H1 (cell line): ENCODE measurements at regions not wholly inside any gene's neighbourhood (a gene's known extent, or its start where the extent isn't known, plus 50 kb on each side); places are given as distances from the start of the nearest gene placed in this dataset.

Experiments
- CTCF ChIA-PET: fragments of 300-600 bp; sonication (Branson Sonifier 250); formaldehyde crosslinking; loops from one replicate; lab custom pipeline; 2021; ENCODE audit not compliant: partially characterized antibody; lab: Charles Lee
- POLR2A ChIA-PET: fragments of 300-600 bp; sonication (Branson Sonifier 250); formaldehyde crosslinking; loops from one replicate; lab custom pipeline; 2021; ENCODE audit warnings: inconsistent platforms; ENCODE audit not compliant: partially characterized antibody; lab: Charles Lee
- DNase-seq, 2 experiments: peaks; one replicate each; pipeline versions ENCODE4 v3.0.0 to v3.0.0-alpha.2; 2010 to 2022; ENCODE audit warnings: low spot score in 2 of 2, low read depth in 1 of 2, mixed read lengths in 1 of 2
- FAIRE-seq: peaks from 2 replicates; lab custom pipeline; 2011; peaks lifted over from hg19 to GRCh38; lab: Jason Lieb, UNC
- H2AFZ ChIP-seq: 2 replicates; pipeline ENCODE4 v1.8.1; 2012; ENCODE audit warnings: low read length, inconsistent platforms
- H2AK5ac ChIP-seq: 2 replicates; pipeline ENCODE4 v1.6.1; 2013; ENCODE audit warnings: low read depth, low read length
- H2BK120ac ChIP-seq: replicated peaks from 2 replicates; pipeline ENCODE3; 2013; ENCODE audit warnings: low read depth, low read length, inconsistent platforms
- H2BK12ac ChIP-seq: 2 replicates; pipeline ENCODE4 v1.6.1; 2013; ENCODE audit warnings: low read depth, low read length
- H2BK15ac ChIP-seq: 2 replicates; pipeline ENCODE4 v1.6.1; 2013; ENCODE audit warnings: low read length
- H2BK20ac ChIP-seq: 2 replicates; pipeline ENCODE4 v1.6.1; 2013; ENCODE audit warnings: low read length
- H2BK5ac ChIP-seq: 2 replicates; pipeline ENCODE4 v1.6.1; 2013; ENCODE audit warnings: low read depth, low read length
- H3K14ac ChIP-seq: 2 replicates; pipeline ENCODE4 v1.6.1; 2013; ENCODE audit warnings: inconsistent platforms; ENCODE audit not compliant: insufficient read length
- H3K18ac ChIP-seq: 2 replicates; pipeline ENCODE4 v1.6.1; 2013; ENCODE audit warnings: low read length; ENCODE audit errors: extremely low read depth
- H3K23ac ChIP-seq: 2 replicates; pipeline ENCODE4 v1.6.1; 2013; ENCODE audit warnings: inconsistent platforms; ENCODE audit not compliant: insufficient read length
- H3K23me2 ChIP-seq: 2 replicates; pipeline ENCODE4 v1.6.1; 2013; ENCODE audit warnings: low read depth, low read length
- H3K27ac ChIP-seq: 2 replicates; pipeline ENCODE4 v1.6.1; 2011; ENCODE audit warnings: low read depth, low read length, inconsistent platforms
- H3K27me3 ChIP-seq, 4 experiments: replicated peaks in 1 of 4; 1 replicate in 1 of 4; 2 replicates in 3 of 4; pipeline versions ENCODE4 v1.6.1 to v1.8.1; 2011 to 2013; ENCODE audit warnings: low read length in 3 of 4, mild to moderate bottlenecking in 3 of 4, inconsistent platforms in 2 of 4, mixed read lengths in 2 of 4, moderate library complexity in 1 of 4; ENCODE audit not compliant: control insufficient read depth in 3 of 4, insufficient read depth in 3 of 4; ENCODE audit errors: extremely low read depth in 1 of 4
- H3K36me3 ChIP-seq, 4 experiments: 2 replicates each; pipeline versions ENCODE4 v1.6.1 to v1.8.1; 2011 to 2013; ENCODE audit warnings: mild to moderate bottlenecking in 4 of 4, low read length in 3 of 4, moderate library complexity in 2 of 4, control low read depth in 1 of 4, inconsistent platforms in 1 of 4; ENCODE audit not compliant: insufficient read depth in 4 of 4, control insufficient read depth in 2 of 4
- H3K4ac ChIP-seq: replicated peaks from 2 replicates; pipeline ENCODE3; 2013; ENCODE audit warnings: low read length, low read depth, mixed read lengths, inconsistent platforms; ENCODE audit not compliant: insufficient read length
- H3K4me1 ChIP-seq, 4 experiments: replicated peaks in 1 of 4; 1 replicate in 1 of 4; 2 replicates in 3 of 4; pipeline versions ENCODE4 v1.6.1 to v1.8.1; 2011 to 2013; ENCODE audit warnings: low read length in 3 of 4, inconsistent platforms in 2 of 4, mixed read lengths in 1 of 4; ENCODE audit not compliant: insufficient read depth in 4 of 4, control insufficient read depth in 3 of 4
- H3K4me2 ChIP-seq, 2 experiments: 2 replicates each; pipeline versions ENCODE4 v1.6.1 to v1.8.1; 2011 to 2013; ENCODE audit warnings: low read depth in 2 of 2, low read length in 2 of 2, control low read depth in 1 of 2, inconsistent platforms in 1 of 2, mild to moderate bottlenecking in 1 of 2; ENCODE audit not compliant: insufficient read depth in 1 of 2
- H3K4me3 ChIP-seq, 4 experiments: fragments of 200-600, 300-600 bp in 1 of 4; sonication (generic), shearing (Covaris generic), sonication (Bioruptor Twin) in 1 of 4; 2 replicates each; pipeline versions ENCODE4 v1.5.1 to v1.8.1; 2011 to 2016; ENCODE audit warnings: low read length in 4 of 4, low read depth in 3 of 4, control low read depth in 2 of 4, inconsistent platforms in 2 of 4, mild to moderate bottlenecking in 2 of 4, mixed read lengths in 1 of 4, moderate library complexity in 1 of 4; ENCODE audit not compliant: insufficient read depth in 2 of 4; ENCODE audit errors: extremely low read depth in 1 of 4
- H3K56ac ChIP-seq: replicated peaks from 2 replicates; pipeline ENCODE3; 2013; ENCODE audit warnings: low read depth, mild to moderate bottlenecking, mixed read lengths, low read length, inconsistent platforms; ENCODE audit not compliant: insufficient read length
- H3K79me1 ChIP-seq: 2 replicates; pipeline ENCODE4 v1.6.1; 2013; ENCODE audit warnings: low read depth, low read length, control low read depth
- H3K79me2 ChIP-seq, 2 experiments: 2 replicates each; pipeline versions ENCODE4 v1.6.1 to v1.8.1; 2012 to 2013; ENCODE audit warnings: low read length in 2 of 2, mild to moderate bottlenecking in 2 of 2, inconsistent platforms in 1 of 2; ENCODE audit not compliant: insufficient read depth in 2 of 2, control insufficient read depth in 1 of 2
- H3K9ac ChIP-seq, 4 experiments: replicated peaks in 1 of 4; 1 replicate in 1 of 4; 2 replicates in 3 of 4; pipeline versions ENCODE4 v1.6.1 to v1.8.1; 2011 to 2013; ENCODE audit warnings: low read depth in 3 of 4, low read length in 3 of 4, control low read depth in 2 of 4, mild to moderate bottlenecking in 2 of 4, moderate library complexity in 2 of 4, inconsistent platforms in 1 of 4; ENCODE audit errors: extremely low read depth in 1 of 4
- H3K9me3 ChIP-seq, 2 experiments: 2 replicates each; pipeline versions ENCODE4 v1.6.1 to v1.8.1; 2012 to 2013; ENCODE audit warnings: mild to moderate bottlenecking in 2 of 2, moderate library complexity in 2 of 2, control low read depth in 1 of 2, inconsistent platforms in 1 of 2, low read depth in 1 of 2, low read length in 1 of 2, mixed read lengths in 1 of 2; ENCODE audit not compliant: insufficient read depth in 2 of 2
- H4K20me1 ChIP-seq, 2 experiments: replicated peaks in 1 of 2; 2 replicates each; pipeline versions ENCODE3 to v1.8.1; 2011 to 2013; ENCODE audit warnings: inconsistent platforms in 2 of 2, low read length in 2 of 2, mild to moderate bottlenecking in 1 of 2; ENCODE audit not compliant: insufficient read depth in 2 of 2, control insufficient read depth in 1 of 2
- H4K5ac ChIP-seq: 2 replicates; pipeline ENCODE4 v1.6.1; 2013; ENCODE audit warnings: low read length, low read depth, mixed read lengths, inconsistent platforms; ENCODE audit not compliant: insufficient read length
- H4K8ac ChIP-seq: 2 replicates; pipeline ENCODE4 v1.8.0; 2013; ENCODE audit warnings: mild to moderate bottlenecking, moderate library complexity, low read length, inconsistent platforms; ENCODE audit not compliant: insufficient read depth; ENCODE audit errors: extremely low read depth
- H4K91ac ChIP-seq: replicated peaks from 2 replicates; pipeline ENCODE3; 2013; ENCODE audit warnings: low read length, mixed read lengths, inconsistent platforms; ENCODE audit not compliant: insufficient read length
- CHD1 ChIP-seq: IDR thresholded peaks from 2 replicates; pipeline ENCODE4 v1.6.1; 2012; ENCODE audit warnings: low read depth, low read length, improper control_type of control experiment
- CREB1 ChIP-seq: IDR thresholded peaks from 2 replicates; pipeline ENCODE4 v1.6.1; 2012; ENCODE audit warnings: inconsistent platforms
- E2F6 ChIP-seq: IDR thresholded peaks from 2 replicates; pipeline ENCODE4 v1.6.1; 2012; ENCODE audit warnings: inconsistent platforms
- FOSL1 ChIP-seq: IDR thresholded peaks from 2 replicates; pipeline ENCODE4 v1.6.1; 2011; ENCODE audit warnings: mild to moderate bottlenecking, low read depth, low read length, moderate library complexity; ENCODE audit not compliant: insufficient read depth
- KDM5A ChIP-seq: fragments of 200-600 bp; IDR thresholded peaks from 2 replicates; pipeline ENCODE4 v1.7.1; 2012; ENCODE audit warnings: mild to moderate bottlenecking, low read length, inconsistent platforms, mixed read lengths
- POU5F1 ChIP-seq: IDR thresholded peaks from 2 replicates; pipeline ENCODE4 v1.6.1; 2011; ENCODE audit warnings: low read depth, mild to moderate bottlenecking, low read length, moderate library complexity
- RAD21 ChIP-seq, 2 experiments: IDR thresholded peaks in 1 of 2; conservative IDR thresholded peaks in 1 of 2; 2 replicates each; pipeline ENCODE4 v1.6.1; 2011; ENCODE audit warnings: low read depth in 2 of 2, low read length in 2 of 2, improper control_type of control experiment in 1 of 2, inconsistent platforms in 1 of 2, mild to moderate bottlenecking in 1 of 2, moderate library complexity in 1 of 2
- RFX5 ChIP-seq: IDR thresholded peaks from 2 replicates; pipeline ENCODE4 v1.6.1; 2011; ENCODE audit warnings: low read depth, low read length, improper control_type of control experiment, borderline replicate concordance
- SAP30 ChIP-seq: fragments of 300-600 bp; sonication (generic); IDR thresholded peaks from 2 replicates; pipeline ENCODE4 v1.7.1; 2012; ENCODE audit warnings: low read length, moderate library complexity, mild to moderate bottlenecking, inconsistent platforms; ENCODE audit not compliant: insufficient read depth, insufficient replicate concordance
- SP1 ChIP-seq: IDR thresholded peaks from 2 replicates; pipeline ENCODE4 v1.6.1; 2011; ENCODE audit warnings: low read depth, low read length
- SRF ChIP-seq: IDR thresholded peaks from 2 replicates; pipeline ENCODE4 v1.6.1; 2011; ENCODE audit warnings: mild to moderate bottlenecking, low read depth, low read length, moderate library complexity
- TAF7 ChIP-seq: optimal IDR thresholded peaks from 2 replicates; pipeline ENCODE3; 2011; ENCODE audit warnings: low read depth, mild to moderate bottlenecking, inconsistent platforms, low read length, moderate library complexity, borderline replicate concordance
- USF2 ChIP-seq: IDR thresholded peaks from 2 replicates; pipeline ENCODE4 v1.6.1; 2011; ENCODE audit warnings: low read length, improper control_type of control experiment
- YY1 ChIP-seq: IDR thresholded peaks from 2 replicates; pipeline ENCODE4 v1.6.1; 2011; ENCODE audit warnings: low read depth, mild to moderate bottlenecking, low read length
- WGBS, 2 experiments: shearing (Covaris generic) in 1 of 2; methylation state at CpG; one replicate each; pipeline versions ENCODE4 v1.1.6 to v1.1.7; 2013 to 2015; ENCODE audit warnings: low lambda C conversion rate in 2 of 2, mixed read lengths in 2 of 2, inconsistent platforms in 1 of 2, low coverage in 1 of 2, missing lambda C conversion rate in 1 of 2; ENCODE audit not compliant: insufficient replicate concordance in 2 of 2, insufficient coverage in 1 of 2, insufficient read length in 1 of 2; ENCODE audit errors: extremely low coverage in 1 of 2, missing lambda C conversion rate in 1 of 2; 5-methylcytosine and 5-hydroxymethylcytosine counted together

- Histone ChIP-seq H3K4me1 (no peaks in the 10 kb centered on the region), H4K5ac (no peak overlapping the region), H3K36me3 (no peaks in the 10 kb centered on the region), H3K79me2 (no peaks in the 10 kb centered on the region), H3K9ac (no peak overlapping the region), H3K4me2 (no peak overlapping the region), H2BK20ac (no peak overlapping the region), H3K27me3 (no peaks in the 10 kb centered on the region), H3K27ac (no peak overlapping the region), H2AK5ac (no peak overlapping the region), H3K9me3 (no peaks in the 10 kb centered on the region), H3K79me1 (no peaks in the 10 kb centered on the region), H3K14ac (no peak overlapping the region), H3K56ac (no peak overlapping the region), H4K20me1 (no peaks in the 10 kb centered on the region), H2BK5ac (no peak overlapping the region), H3K18ac (no peak overlapping the region), H2BK120ac (no peak overlapping the region), H2BK12ac (no peak overlapping the region), H3K23me2 (no peaks in the 10 kb centered on the region), H4K8ac (no peak overlapping the region), H2AFZ (no peak overlapping the region), H3K4me3 (no peak overlapping the region), H3K23ac (no peak overlapping the region), H2BK15ac (no peak overlapping the region), H3K4ac (no peak overlapping the region), H4K91ac (no peak overlapping the region)
- 88% methylated on average over 1 of the region's 1 CpG; no CpG with 5 or more reads in 1 of the 2 experiments for WGBS, 2 experiments
- DNase-seq (no peak), FAIRE-seq (no peak)
- ChIA-PET CTCF (interaction anchor here (0.6 kb wide), 1 partner anchor 32 kb away, joined by 4 read pairs; no protein-coding TSS in a partner anchor), POLR2A (no interaction called here)
- TF ChIP-seq KDM5A (no peak), RAD21 (IDR thresholded peaks at IDR 0.05 in 1 of 2, conservative IDR thresholded peaks at IDR 0.05 in 1 of 2; ENCODE audit: low read depth in 2 of 2, low read length in 2 of 2) (no peak), SAP30 (no peak), E2F6 (no peak), CHD1 (no peak), SRF (no peak), POU5F1 (no peak), CREB1 (no peak), SP1 (no peak), USF2 (no peak), TAF7 (no peak), YY1 (no peak), FOSL1 (no peak), RFX5 (no peak)
Measured at GRCh38 chr7:84847038-84847437, 339.8 kb downstream of the SEMA3D start.
